Fibroblast of skin of abdomen (primary cell): ENCODE measurements at regions not wholly inside any gene's neighbourhood (a gene's known extent, or its start where the extent isn't known, plus 50 kb on each side); places are given as distances from the start of the nearest gene placed in this dataset.

Experiments
- DNase-seq: peaks from one replicate; pipeline ENCODE4 v3.0.0-alpha.2; 2013

- DNase-seq: no peak
These were observed 115.0 kb upstream of the ARHGAP20 start for GRCh38 chr11:110827276-110827675.

GRCh38 chr11:110824912-110825620 is 112.8 kb upstream of the ARHGAP20 start:
- no peak for DNase-seq

- DNase-seq: peak; percentile 60
These were observed 105.9 kb upstream of the ARHGAP20 start for GRCh38 chr11:110818032-110818687.

GRCh38 chr11:110812086-110812733 is 100.0 kb upstream of the ARHGAP20 start:
- no peak for DNase-seq

- DNase-seq: no peak
These were observed 97.4 kb upstream of the ARHGAP20 start for GRCh38 chr11:110809417-110810199.

- no peak for DNase-seq
These were observed 96.0 kb upstream of the ARHGAP20 start for GRCh38 chr11:110808248-110808647.

GRCh38 chr11:110807801-110808200 is 95.6 kb upstream of the ARHGAP20 start:
- DNase-seq: no peak

GRCh38 chr11:110805756-110806155 is 93.5 kb upstream of the ARHGAP20 start:
- DNase-seq: no peak

GRCh38 chr11:110802162-110802561 is 89.9 kb upstream of the ARHGAP20 start:
- no peak for DNase-seq

GRCh38 chr11:110801328-110801727 is 89.1 kb upstream of the ARHGAP20 start:
- DNase-seq: no peak

- DNase-seq: no peak
These were observed 86.1 kb upstream of the ARHGAP20 start for GRCh38 chr11:110798201-110798900.

- DNase-seq: no peak
These were observed 85.2 kb upstream of the ARHGAP20 start for GRCh38 chr11:110797453-110797852.

GRCh38 chr11:110795112-110795624 is 82.9 kb upstream of the ARHGAP20 start:
- DNase-seq: no peak

- DNase-seq: no peak
These were observed 81.3 kb upstream of the ARHGAP20 start for GRCh38 chr11:110793556-110793955.

- no peak for DNase-seq
These were observed 79.4 kb upstream of the ARHGAP20 start for GRCh38 chr11:110791621-110792020.

GRCh38 chr11:110787680-110788079 is 75.4 kb upstream of the ARHGAP20 start:
- DNase-seq: no peak

GRCh38 chr11:110786226-110786902 is 74.1 kb upstream of the ARHGAP20 start:
- DNase-seq: no peak

- no peak for DNase-seq
These were observed 73.2 kb upstream of the ARHGAP20 start for GRCh38 chr11:110785398-110785797.

GRCh38 chr11:110782616-110783015 is 70.4 kb upstream of the ARHGAP20 start:
- DNase-seq: no peak

GRCh38 chr11:110779108-110779507 is 66.9 kb upstream of the ARHGAP20 start:
- DNase-seq: no peak

GRCh38 chr11:110778343-110778742 is 66.1 kb upstream of the ARHGAP20 start:
- DNase-seq: no peak

- peak; percentile 20 for DNase-seq
These were observed 65.5 kb upstream of the ARHGAP20 start for GRCh38 chr11:110777775-110778174.
